Sigmoid colon (tissue), 4 donors: ENCODE measurements at regions not wholly inside any gene's neighbourhood (a gene's known extent, or its start where the extent isn't known, plus 50 kb on each side); places are given as distances from the start of the nearest gene placed in this dataset.

ENCODE experiments used
- POLR2A ChIP-seq, 2 donors: fragments of 450-650 bp; IDR thresholded peaks; one replicate each; pipeline ENCODE4 v1.6.1; 2016; ENCODE audit warnings: antibody characterized with exemption in 2 of 2, mild to moderate bottlenecking in 2 of 2, moderate library complexity in 2 of 2
- POLR2AphosphoS5 ChIP-seq, 4 donors: sonication (generic); formaldehyde crosslinking; IDR thresholded peaks; one replicate each; pipeline ENCODE4 v1.6.1; 2017; ENCODE audit warnings: antibody characterized with exemption in 4 of 4
- TF ChIP-seq, protein P1 (sequence below), 4 experiments: fragments of 450-650 bp in 3 of 4; fragments of 200-600 bp in 1 of 4; IDR thresholded peaks; one replicate each; pipeline ENCODE4 v1.5.1; 2016 to 2019; ENCODE audit warnings: antibody characterized with exemption in 4 of 4, mild to moderate bottlenecking in 3 of 4, moderate library complexity in 2 of 4

DNA sequence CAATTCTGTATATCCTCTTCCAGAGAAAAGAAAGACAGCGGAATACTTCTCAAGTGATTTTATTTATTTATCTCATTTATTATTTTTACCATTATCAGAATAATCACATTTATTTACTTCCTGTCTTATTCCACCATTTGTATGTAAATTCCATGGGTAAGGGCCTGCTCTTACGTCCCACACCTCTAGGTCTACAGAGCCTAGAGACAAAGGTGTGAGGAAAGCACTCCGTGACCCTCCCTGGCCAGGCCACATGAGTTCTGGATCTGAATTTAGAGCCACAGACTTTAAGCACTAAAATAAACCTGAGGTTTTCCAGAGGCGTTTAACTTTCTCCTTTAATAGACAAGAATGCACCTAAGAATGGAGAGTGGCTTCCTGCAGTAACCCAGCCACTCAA, 85.3 kb upstream of the CTSV start:
- TF ChIP-seq, protein P1, sequence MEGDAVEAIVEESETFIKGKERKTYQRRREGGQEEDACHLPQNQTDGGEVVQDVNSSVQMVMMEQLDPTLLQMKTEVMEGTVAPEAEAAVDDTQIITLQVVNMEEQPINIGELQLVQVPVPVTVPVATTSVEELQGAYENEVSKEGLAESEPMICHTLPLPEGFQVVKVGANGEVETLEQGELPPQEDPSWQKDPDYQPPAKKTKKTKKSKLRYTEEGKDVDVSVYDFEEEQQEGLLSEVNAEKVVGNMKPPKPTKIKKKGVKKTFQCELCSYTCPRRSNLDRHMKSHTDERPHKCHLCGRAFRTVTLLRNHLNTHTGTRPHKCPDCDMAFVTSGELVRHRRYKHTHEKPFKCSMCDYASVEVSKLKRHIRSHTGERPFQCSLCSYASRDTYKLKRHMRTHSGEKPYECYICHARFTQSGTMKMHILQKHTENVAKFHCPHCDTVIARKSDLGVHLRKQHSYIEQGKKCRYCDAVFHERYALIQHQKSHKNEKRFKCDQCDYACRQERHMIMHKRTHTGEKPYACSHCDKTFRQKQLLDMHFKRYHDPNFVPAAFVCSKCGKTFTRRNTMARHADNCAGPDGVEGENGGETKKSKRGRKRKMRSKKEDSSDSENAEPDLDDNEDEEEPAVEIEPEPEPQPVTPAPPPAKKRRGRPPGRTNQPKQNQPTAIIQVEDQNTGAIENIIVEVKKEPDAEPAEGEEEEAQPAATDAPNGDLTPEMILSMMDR (IDR thresholded peaks at IDR 0.05), result no peak
- TF ChIP-seq POLR2A (IDR thresholded peaks at IDR 0.05), result no peak
- TF ChIP-seq POLR2AphosphoS5 (IDR thresholded peaks at IDR 0.05), result no peak
